ENCODE measurements at regions not wholly inside any gene's neighbourhood (a gene's known extent, or its start where the extent isn't known, plus 50 kb on each side); places are given as distances from the start of the nearest gene placed in this dataset.

DNA sequence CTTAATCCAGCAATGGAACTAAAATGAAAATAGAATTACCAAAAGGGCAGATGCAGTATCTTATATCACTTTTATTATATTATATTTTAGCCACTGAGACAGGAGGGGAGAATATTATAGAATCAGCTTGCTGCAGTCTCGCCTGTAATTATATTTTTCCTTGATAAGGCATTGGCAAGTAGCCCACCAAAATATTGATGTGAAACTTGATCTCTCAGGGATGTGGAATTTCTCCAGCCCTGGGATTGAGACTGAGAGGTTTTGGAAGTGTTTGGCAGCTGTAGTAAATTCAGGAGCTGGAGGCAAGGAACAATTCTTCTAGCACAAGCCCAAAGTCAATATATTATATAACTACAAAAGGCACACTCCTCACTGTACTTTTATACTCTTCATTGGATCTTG is 142.1 kb upstream of the ADAMTSL1 start (continued):
- TF ChIP-seq PCBP1 (IDR thresholded peaks at IDR 0.05; ENCODE audit: borderline replicate concordance, low read depth, low read length), result no peak
- no peak for TF ChIP-seq ATF7 (IDR thresholded peaks at IDR 0.05)
- TF ChIP-seq ATF7 (CRISPR knock-in tag; IDR thresholded peaks at IDR 0.05), result no peak
- no peak for TF ChIP-seq ZBTB3 (CRISPR knock-in tag; IDR thresholded peaks at IDR 0.05; ENCODE audit: borderline replicate concordance, low read depth)
- TF ChIP-seq ZNF225 (CRISPR knock-in tag; IDR thresholded peaks at IDR 0.05), result no peak
- TF ChIP-seq ESRRA (CRISPR knock-in tag; IDR thresholded peaks at IDR 0.05; ENCODE audit: low read depth), result no peak
- no peak for TF ChIP-seq ZBTB26 (CRISPR knock-in tag; IDR thresholded peaks at IDR 0.05; ENCODE audit: borderline replicate concordance)
- TF ChIP-seq, protein P1, sequence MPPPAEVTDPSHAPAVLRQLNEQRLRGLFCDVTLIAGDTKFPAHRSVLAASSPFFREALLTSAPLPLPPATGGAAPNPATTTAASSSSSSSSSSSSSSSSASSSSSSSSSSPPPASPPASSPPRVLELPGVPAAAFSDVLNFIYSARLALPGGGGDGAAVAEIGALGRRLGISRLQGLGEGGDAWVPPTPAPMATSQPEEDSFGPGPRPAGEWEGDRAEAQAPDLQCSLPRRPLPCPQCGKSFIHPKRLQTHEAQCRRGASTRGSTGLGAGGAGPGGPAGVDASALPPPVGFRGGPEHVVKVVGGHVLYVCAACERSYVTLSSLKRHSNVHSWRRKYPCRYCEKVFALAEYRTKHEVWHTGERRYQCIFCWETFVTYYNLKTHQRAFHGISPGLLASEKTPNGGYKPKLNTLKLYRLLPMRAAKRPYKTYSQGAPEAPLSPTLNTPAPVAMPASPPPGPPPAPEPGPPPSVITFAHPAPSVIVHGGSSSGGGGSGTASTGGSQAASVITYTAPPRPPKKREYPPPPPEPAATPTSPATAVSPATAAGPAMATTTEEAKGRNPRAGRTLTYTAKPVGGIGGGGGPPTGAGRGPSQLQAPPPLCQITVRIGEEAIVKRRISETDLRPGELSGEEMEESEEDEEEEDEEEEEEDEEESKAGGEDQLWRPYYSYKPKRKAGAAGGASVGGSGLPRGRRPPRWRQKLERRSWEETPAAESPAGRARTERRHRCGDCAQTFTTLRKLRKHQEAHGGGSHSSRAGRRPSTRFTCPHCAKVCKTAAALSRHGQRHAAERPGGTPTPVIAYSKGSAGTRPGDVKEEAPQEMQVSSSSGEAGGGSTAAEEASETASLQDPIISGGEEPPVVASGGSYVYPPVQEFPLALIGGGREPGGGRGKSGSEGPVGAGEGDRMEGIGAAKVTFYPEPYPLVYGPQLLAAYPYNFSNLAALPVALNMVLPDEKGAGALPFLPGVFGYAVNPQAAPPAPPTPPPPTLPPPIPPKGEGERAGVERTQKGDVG (CRISPR knock-in tag; IDR thresholded peaks at IDR 0.05; ENCODE audit: borderline replicate concordance), result no peak

DNA sequence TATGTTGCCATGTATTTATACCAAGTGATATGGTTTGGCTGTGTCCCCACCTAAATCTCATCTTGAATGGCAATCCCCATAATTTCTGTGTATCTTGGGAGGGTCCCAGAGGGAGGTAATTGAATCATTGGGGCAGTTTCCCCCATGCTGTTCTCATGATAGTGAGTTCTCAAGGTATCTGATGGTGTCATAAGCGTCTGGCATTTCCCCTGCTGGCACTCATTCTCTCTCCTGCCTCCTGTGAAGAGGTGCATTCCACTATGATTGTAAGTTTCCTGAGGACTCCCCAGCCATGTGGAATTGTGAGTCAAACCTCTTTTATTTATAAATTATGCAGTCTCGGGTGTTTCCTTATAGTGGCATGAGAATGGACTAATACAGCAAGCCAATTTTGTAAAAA is 140.8 kb upstream of the ADAMTSL1 start:
- BruUV-seq (replicated peaks), result no TSS peak
- Histone ChIP-seq H3K27me3 (ENCODE audit: control insufficient read depth in 1 of 2, insufficient read depth in 2 of 2, low read length in 2 of 2) (no peaks in the 10 kb centered on the region), H4K20me1 (ENCODE audit: insufficient read depth, low read length) (no peaks in the 10 kb centered on the region), H3K9ac (ENCODE audit: insufficient read depth, low read depth, low read length) (no peak overlapping the region), H3K4me2 (ENCODE audit: low read depth, low read length) (no peak overlapping the region), H3K9me3 (ENCODE audit: low read length) (no peaks in the 10 kb centered on the region), H3K79me2 (ENCODE audit: insufficient read depth, low read length) (no peaks in the 10 kb centered on the region), H2AFZ (ENCODE audit: low read length) (no peak overlapping the region), H3K4me3 (replicated peaks in 1 of 3; ENCODE audit: insufficient read depth in 1 of 3, low read depth in 2 of 3, low read length in 3 of 3) (no peak overlapping the region), H3K36me3 (replicated peaks in 1 of 2; ENCODE audit: control insufficient read depth in 1 of 2, insufficient read depth in 2 of 2, low read length in 2 of 2) (no peaks in the 10 kb centered on the region), H3K27ac (ENCODE audit: extremely low read length, insufficient read depth, low read length) (no peak overlapping the region), H3K4me1 (ENCODE audit: insufficient read depth, low read length) (no peaks in the 10 kb centered on the region)
- in situ Hi-C loops (cut with HindIII; ENCODE audit: extremely low pct_ligation_motif_present, low pct_unique_long_range_greater_than_20kb), result no loop called here
- DNase-seq (ENCODE audit: low spot score), result no peak
- no peak for ATAC-seq
- ChIA-PET POLR2A (no interaction called here), CTCF (ENCODE audit: low intra/inter-chr PET ratio, low total read pairs) (no interaction called here)
- TF ChIP-seq POGZ (CRISPR knock-in tag; IDR thresholded peaks at IDR 0.05) (no peak), ZNF3 (CRISPR knock-in tag; IDR thresholded peaks at IDR 0.05) (no peak), NFE2 (CRISPR knock-in tag; IDR thresholded peaks at IDR 0.05) (no peak), FOXK2 (IDR thresholded peaks at IDR 0.05) (no peak), ZNF362 (CRISPR knock-in tag; IDR thresholded peaks at IDR 0.05; ENCODE audit: borderline replicate concordance) (no peak)
- no peak for FAIRE-seq
- intact Hi-C loops (cut with micrococcal nuclease; ENCODE audit: unreplicated experiment), result no loop called here
- WGBS (ENCODE audit: low lambda C conversion rate), result 0% methylated on average over 2 of the region's 2 CpGs

Data from HepG2 (cell line).